WTC11 (cell line): ENCODE measurements at regions not wholly inside any gene's neighbourhood (a gene's known extent, or its start where the extent isn't known, plus 50 kb on each side); places are given as distances from the start of the nearest gene placed in this dataset.

Experiments
- ATAC-seq: fragments of 200-7000 bp; cut with Tn5 transposase; 2 replicates; pipeline ENCODE4 v1.10.0; 2021; ENCODE audit warnings: mild to moderate bottlenecking, moderate library complexity
- CTCF ChIA-PET: fragments of 300-600 bp; sonication (Branson Sonifier 250); formaldehyde crosslinking; loops from one replicate; lab custom pipeline; 2021; ENCODE audit warnings: antibody characterized with exemption; lab: Charles Lee
- POLR2A ChIA-PET: fragments of 350-600 bp; sonication (Branson Sonifier 250); formaldehyde crosslinking; loops from one replicate; lab custom pipeline; 2021; ENCODE audit warnings: antibody characterized with exemption; lab: Charles Lee
- DNase-seq: peaks from one replicate; pipeline ENCODE4 v3.0.0; 2021; ENCODE audit warnings: low spot score
- H3K27ac Mint-ChIP-seq: 2 replicates; pipeline ENCODE4 v1.8.0; 2021; ENCODE audit warnings: mixed read lengths
- H3K27me3 Mint-ChIP-seq: 2 replicates; pipeline ENCODE4 v1.8.0; 2021; ENCODE audit warnings: low read depth, mild to moderate bottlenecking, moderate library complexity, mixed read lengths
- H3K36me3 Mint-ChIP-seq: 2 replicates; pipeline ENCODE4 v1.8.0; 2021; ENCODE audit warnings: mixed read lengths
- H3K4me1 Mint-ChIP-seq: 2 replicates; pipeline ENCODE4 v1.8.0; 2022; ENCODE audit warnings: mixed read lengths
- H3K4me3 Mint-ChIP-seq: 2 replicates; pipeline ENCODE4 v1.8.0; 2021; ENCODE audit warnings: mild to moderate bottlenecking, moderate library complexity, mixed read lengths
- H3K9me3 Mint-ChIP-seq: 2 replicates; pipeline ENCODE4 v1.8.0; 2021; ENCODE audit warnings: mixed read lengths
- ARID4B ChIP-seq: sonication (generic); formaldehyde crosslinking; IDR thresholded peaks from 2 replicates; pipeline ENCODE4 v1.8.0; 2023; ENCODE audit warnings: missing genetic modification reagents, mild to moderate bottlenecking, borderline replicate concordance
- ATF3 ChIP-seq: sonication (generic); formaldehyde crosslinking; conservative IDR thresholded peaks from 2 replicates; pipeline ENCODE4 v1.8.1; 2022; ENCODE audit warnings: mild to moderate bottlenecking, missing genetic modification reagents
- CBFB ChIP-seq: sonication (generic); formaldehyde crosslinking; IDR thresholded peaks from 2 replicates; pipeline ENCODE4 v1.8.1; 2022; ENCODE audit warnings: mild to moderate bottlenecking, low read depth, missing genetic modification reagents
- ELF4 ChIP-seq: sonication (generic); formaldehyde crosslinking; IDR thresholded peaks from 2 replicates; pipeline ENCODE4 v1.8.1; 2022; ENCODE audit warnings: low read depth, mild to moderate bottlenecking, moderate library complexity, missing genetic modification reagents
- FOXK1 ChIP-seq: sonication (generic); formaldehyde crosslinking; IDR thresholded peaks from 2 replicates; pipeline ENCODE4 v1.8.0; 2022; ENCODE audit warnings: mild to moderate bottlenecking, moderate library complexity, missing genetic modification reagents
- GABPB1 ChIP-seq: sonication (generic); formaldehyde crosslinking; IDR thresholded peaks from 2 replicates; pipeline ENCODE4 v1.8.1; 2023; ENCODE audit warnings: mild to moderate bottlenecking, missing genetic modification reagents
- IRF1 ChIP-seq: sonication (generic); formaldehyde crosslinking; IDR thresholded peaks from 2 replicates; pipeline ENCODE4 v1.8.0; 2023; ENCODE audit warnings: missing genetic modification reagents
- MAX ChIP-seq: sonication (generic); formaldehyde crosslinking; IDR thresholded peaks from 2 replicates; pipeline ENCODE4 v1.8.0; 2022; ENCODE audit warnings: mild to moderate bottlenecking, missing genetic modification reagents
- NFE2L1 ChIP-seq: sonication (generic); formaldehyde crosslinking; IDR thresholded peaks from 2 replicates; pipeline ENCODE4 v1.8.1; 2023; ENCODE audit warnings: missing genetic modification reagents
- NR3C1 ChIP-seq: sonication (generic); formaldehyde crosslinking; conservative IDR thresholded peaks from 2 replicates; pipeline ENCODE4 v1.8.1; 2023; ENCODE audit warnings: low read depth, mild to moderate bottlenecking, missing genetic modification reagents
- SMAD4 ChIP-seq: sonication (generic); formaldehyde crosslinking; IDR thresholded peaks from 2 replicates; pipeline ENCODE4 v1.8.0; 2022; ENCODE audit warnings: mild to moderate bottlenecking, missing genetic modification reagents
- TCF7 ChIP-seq: sonication (generic); formaldehyde crosslinking; IDR thresholded peaks from 2 replicates; pipeline ENCODE4 v1.8.0; 2022; ENCODE audit warnings: mild to moderate bottlenecking, low read depth, missing genetic modification reagents, moderate library complexity
- ZNF425 ChIP-seq: fragments of 250-450 bp; sonication (Bioruptor Pico); conservative IDR thresholded peaks from 2 replicates; pipeline ENCODE4 v1.9.0; 2021; ENCODE audit warnings: mild to moderate bottlenecking
- ZNF532 ChIP-seq: fragments of 250-450 bp; sonication (Bioruptor Pico); IDR thresholded peaks from 2 replicates; pipeline ENCODE4 v1.9.0; 2021; ENCODE audit warnings: mild to moderate bottlenecking, borderline replicate concordance
- ZNF671 ChIP-seq: fragments of 250-450 bp; sonication (Bioruptor Pico); IDR thresholded peaks from 2 replicates; pipeline ENCODE4 v1.8.0; 2021; ENCODE audit warnings: mild to moderate bottlenecking

- DNase-seq: no peak
- no peak overlapping the region for H3K27ac Mint-ChIP-seq
- no peaks in the 10 kb centered on the region for H3K4me1 Mint-ChIP-seq
- H3K36me3 Mint-ChIP-seq: peaks cover 5% of the 10 kb centered on the region; the same call in 1 of the 2 replicates
- no peak overlapping the region for H3K4me3 Mint-ChIP-seq
- TF ChIP-seq ZNF671 (CRISPR knock-in tag) (no peak), ARID4B (CRISPR knock-in tag) (no peak), NFE2L1 (CRISPR knock-in tag) (no peak), TCF7 (CRISPR knock-in tag) (no peak), CBFB (CRISPR knock-in tag) (no peak), MAX (CRISPR knock-in tag) (no peak)
- no peaks in the 10 kb centered on the region for H3K27me3 Mint-ChIP-seq
- peaks cover 12% of the 10 kb centered on the region for H3K9me3 Mint-ChIP-seq
- CTCF ChIA-PET: no interaction called here
- POLR2A ChIA-PET: no interaction called here
- no peak for ATAC-seq
Measured at GRCh38 chr5:27217977-27218376, 179.6 kb upstream of the CDH9 start.

- peaks cover 8% of the 10 kb centered on the region; the same call in 1 of the 2 replicates for H3K36me3 Mint-ChIP-seq
- no peak overlapping the region for H3K4me3 Mint-ChIP-seq
- POLR2A ChIA-PET: no interaction called here
- no peak for TF ChIP-seq ARID4B (CRISPR knock-in tag)
- no peak for TF ChIP-seq NR3C1 (CRISPR knock-in tag)
- TF ChIP-seq ATF3 (CRISPR knock-in tag): no peak
- no peak for TF ChIP-seq SMAD4 (CRISPR knock-in tag)
- TF ChIP-seq ZNF532: no peak
- no peak for TF ChIP-seq GABPB1 (CRISPR knock-in tag)
- TF ChIP-seq IRF1 (CRISPR knock-in tag): no peak
- no peak for TF ChIP-seq FOXK1 (CRISPR knock-in tag)
- no peak for TF ChIP-seq ELF4 (CRISPR knock-in tag)
- TF ChIP-seq TCF7 (CRISPR knock-in tag): no peak
- no peak for TF ChIP-seq ZNF425 (CRISPR knock-in tag)
Measured at GRCh38 chr5:27217155-27217956, 179.0 kb upstream of the CDH9 start.

More at GRCh38 chr5:27217155-27217956, 179.0 kb upstream of the CDH9 start:
- CTCF ChIA-PET: no interaction called here
- DNase-seq (no peak), ATAC-seq (no peak)
- no peaks in the 10 kb centered on the region for H3K27me3 Mint-ChIP-seq
- H3K9me3 Mint-ChIP-seq: peaks cover 12% of the 10 kb centered on the region
- H3K27ac Mint-ChIP-seq: no peak overlapping the region
- H3K4me1 Mint-ChIP-seq: no peaks in the 10 kb centered on the region
